Astrocyte of the hippocampus (primary cell): ENCODE measurements at regions not wholly inside any gene's neighbourhood (a gene's known extent, or its start where the extent isn't known, plus 50 kb on each side); places are given as distances from the start of the nearest gene placed in this dataset.
"Not testable (repeated sequence)": the region's sequence is repeated elsewhere in the genome, so short reads cannot be mapped to it uniquely, and the experiment has no call there.

Source experiments
- DNase-seq: peaks from one replicate; pipeline ENCODE4 v3.0.0; 2011; ENCODE audit warnings: low read depth, low spot score

DNA sequence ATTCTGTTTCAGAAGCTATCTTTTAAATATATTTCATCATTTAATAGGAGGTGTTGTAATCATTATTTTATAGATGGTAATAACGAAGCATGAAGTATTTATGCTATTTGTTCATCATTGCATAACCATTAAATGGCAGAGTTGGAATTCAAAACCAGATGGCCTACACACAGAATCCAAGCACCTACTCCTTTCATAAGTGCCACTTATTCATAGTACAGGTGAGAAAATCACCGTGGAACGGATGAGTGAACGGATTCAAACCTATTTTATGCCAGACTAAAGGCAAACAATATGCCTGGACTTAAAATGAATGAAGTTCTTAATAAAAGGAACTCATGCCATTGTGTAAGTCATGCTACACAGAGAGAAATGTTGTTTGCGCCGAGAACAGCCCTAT lies 397.9 kb upstream of the ADGRB3 start:
- DNase-seq: no peak

DNA sequence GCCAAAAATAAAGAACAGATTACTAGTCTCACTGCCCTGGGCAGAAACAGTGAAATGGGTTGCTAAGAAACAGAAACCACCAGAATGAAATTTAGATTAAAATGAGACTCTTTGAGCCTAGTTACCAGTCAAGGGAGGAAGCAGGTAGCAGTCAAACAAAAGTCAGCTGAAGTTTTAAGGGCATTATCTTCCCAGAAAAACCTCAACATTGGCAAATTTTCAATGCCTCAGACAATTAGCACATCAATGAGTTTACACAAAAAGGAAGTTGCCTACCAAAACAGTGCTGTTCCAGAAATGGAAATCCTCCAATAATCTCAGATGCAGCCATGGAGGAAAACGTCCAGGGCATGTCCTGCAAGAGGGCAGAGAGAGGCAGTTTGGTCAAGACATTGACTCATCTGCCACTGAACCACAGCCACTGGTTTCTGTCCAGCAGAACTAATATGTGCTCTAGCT lies 399.7 kb upstream of the ADGRB3 start:
- DNase-seq: peak; percentile 77

DNA sequence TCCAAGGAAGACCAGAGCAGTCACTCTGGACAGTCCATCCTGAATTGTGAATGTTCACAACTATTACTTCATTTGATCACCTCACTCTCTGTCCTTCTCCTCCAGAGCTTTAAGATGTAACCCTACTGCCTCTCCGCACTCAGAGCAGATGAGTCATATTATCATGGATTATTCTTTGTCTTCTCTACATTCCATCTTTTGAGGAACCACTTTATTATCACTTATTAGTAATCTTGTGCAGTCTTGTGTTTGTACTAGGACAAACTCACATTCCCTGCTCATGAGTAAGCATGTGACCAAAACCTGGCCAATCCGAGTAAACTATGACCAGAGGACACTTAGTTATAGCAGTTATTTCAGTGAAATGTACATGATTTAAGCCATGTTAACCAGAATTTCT lies 401.5 kb upstream of the ADGRB3 start:
- peak; percentile 14 for DNase-seq

GRCh38 chr6:68229566-68229965 lies 405.5 kb upstream of the ADGRB3 start:
- peak; percentile 26 for DNase-seq

DNA sequence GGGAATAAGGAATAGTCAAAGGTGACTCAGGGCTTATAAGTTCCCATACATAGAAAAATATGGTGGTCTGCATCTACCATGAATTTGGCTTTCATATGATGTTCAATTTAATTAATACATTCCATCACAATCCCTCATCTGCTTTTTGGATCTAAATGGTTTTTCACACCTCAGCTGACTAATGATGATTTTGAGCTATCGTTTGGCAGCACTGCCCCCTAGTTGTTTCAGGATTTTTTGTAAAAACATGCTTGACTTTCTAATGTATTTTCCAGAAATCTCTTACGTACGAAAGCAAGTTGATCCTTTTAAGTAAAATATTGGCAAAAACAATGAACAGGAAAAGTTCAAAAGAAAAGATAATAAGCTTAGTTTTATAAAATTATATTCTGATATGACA lies 408.6 kb upstream of the ADGRB3 start:
- DNase-seq: peak; percentile 52

GRCh38 chr6:68225729-68226128 lies 409.4 kb upstream of the ADGRB3 start:
- DNase-seq: no peak

GRCh38 chr6:68211242-68211795 lies 423.8 kb upstream of the ADGRB3 start:
- no peak for DNase-seq

- DNase-seq: not testable (repeated sequence)
Observed at GRCh38 chr6:68207612-68208011, 427.5 kb upstream of the ADGRB3 start.

- DNase-seq: no peak
Observed at GRCh38 chr6:68200929-68201328, 434.2 kb upstream of the ADGRB3 start.

DNA sequence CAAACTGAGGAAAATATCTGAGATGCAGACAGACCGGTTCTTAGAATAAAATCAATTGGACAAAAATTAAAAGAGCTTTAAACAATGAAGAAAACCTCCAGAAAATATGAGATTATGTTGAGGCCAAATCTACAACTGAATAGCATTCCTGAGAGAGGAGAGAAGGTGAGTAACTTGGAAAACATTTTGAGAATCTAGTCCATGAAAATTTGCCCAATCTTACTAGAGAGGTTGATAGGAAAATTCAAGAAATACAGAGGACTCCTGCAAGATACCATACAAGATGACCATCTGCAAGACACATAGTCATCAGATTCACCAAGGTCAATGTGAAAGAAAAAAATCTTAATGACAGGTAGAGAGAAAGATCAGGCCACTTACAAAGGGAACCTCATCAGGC lies 437.7 kb upstream of the ADGRB3 start:
- DNase-seq: peak; percentile 51

DNA sequence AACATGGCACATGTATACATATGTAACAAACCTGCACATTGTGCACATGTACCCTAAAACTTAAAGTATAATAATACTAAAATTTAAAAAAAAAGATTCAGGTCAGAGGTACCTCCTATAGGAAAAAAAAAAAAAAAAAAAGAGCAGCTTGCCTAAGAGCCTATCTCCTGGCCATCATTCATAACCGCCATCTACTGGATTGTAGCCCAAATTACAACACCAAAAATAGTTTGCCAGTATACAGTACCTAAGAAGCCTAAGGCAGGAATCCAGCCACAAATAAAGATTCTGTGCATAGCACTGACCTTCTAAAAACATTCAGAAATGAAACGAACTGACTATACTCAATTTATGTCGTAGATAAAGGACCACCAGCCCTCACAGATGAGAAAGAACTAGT lies 438.4 kb upstream of the ADGRB3 start:
- DNase-seq: peak; percentile 50

DNA sequence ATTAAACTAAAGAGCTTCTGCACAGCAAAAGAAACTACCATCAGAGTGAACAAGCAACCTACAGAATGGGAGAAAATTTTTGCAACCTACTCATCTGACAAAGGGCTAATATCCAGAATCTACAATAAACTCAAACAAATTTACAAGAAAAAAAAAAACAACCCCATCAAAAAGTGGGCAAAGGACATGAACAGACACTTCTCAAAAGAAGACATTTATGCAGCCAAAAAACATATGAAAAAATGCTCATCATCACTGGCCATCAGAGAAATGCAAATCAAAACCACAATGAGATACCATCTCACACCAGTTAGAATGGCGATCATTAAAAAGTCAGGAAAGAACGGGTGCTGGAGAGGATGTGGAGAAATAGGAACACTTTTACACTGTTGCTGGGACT lies 439.3 kb upstream of the ADGRB3 start:
- not testable (repeated sequence) for DNase-seq

GRCh38 chr6:68194846-68195478 lies 440.1 kb upstream of the ADGRB3 start:
- DNase-seq: peak; percentile 16

GRCh38 chr6:68192988-68193387 lies 442.1 kb upstream of the ADGRB3 start:
- no peak for DNase-seq

- DNase-seq: no peak
Observed at GRCh38 chr6:68189217-68189815, 445.8 kb upstream of the ADGRB3 start.

DNA sequence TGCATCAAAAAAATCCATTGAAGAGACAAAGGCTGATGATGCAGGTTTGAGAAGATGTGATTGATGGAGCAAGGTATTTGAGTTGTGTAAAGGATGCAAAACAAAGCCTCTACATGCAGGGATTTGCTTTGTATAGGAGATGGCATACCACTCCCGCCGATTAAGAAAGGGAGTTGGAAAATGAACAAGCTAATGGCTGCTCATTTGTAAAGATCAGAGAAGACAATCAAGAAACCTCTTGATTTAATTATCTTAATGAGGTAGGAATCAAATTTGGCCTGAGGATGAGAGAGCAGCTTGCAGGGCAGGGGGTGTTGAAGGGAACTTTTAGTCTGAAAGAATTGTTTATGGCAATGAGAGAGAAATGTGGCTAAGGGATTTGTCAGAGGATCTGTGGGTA lies 448.2 kb upstream of the ADGRB3 start:
- DNase-seq: no peak

DNA sequence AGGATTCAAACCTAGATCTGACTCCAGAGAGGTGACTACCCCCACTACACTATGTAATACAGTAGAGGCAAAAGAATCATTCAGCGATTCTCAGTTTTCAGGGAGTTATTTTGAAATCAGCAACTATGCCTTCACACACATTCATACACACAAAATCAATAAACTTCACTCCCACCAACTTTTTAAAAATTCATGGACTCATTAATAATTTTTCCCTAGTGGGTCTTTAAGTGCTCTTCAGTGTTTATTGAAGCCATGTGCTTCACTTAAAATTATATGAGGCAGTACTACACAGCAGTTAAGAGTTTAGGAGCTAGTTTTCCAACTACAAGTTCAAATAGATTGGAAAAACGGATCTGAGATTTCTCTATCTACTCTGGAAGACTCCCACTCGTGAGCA lies 452.7 kb upstream of the ADGRB3 start:
- no peak for DNase-seq

DNA sequence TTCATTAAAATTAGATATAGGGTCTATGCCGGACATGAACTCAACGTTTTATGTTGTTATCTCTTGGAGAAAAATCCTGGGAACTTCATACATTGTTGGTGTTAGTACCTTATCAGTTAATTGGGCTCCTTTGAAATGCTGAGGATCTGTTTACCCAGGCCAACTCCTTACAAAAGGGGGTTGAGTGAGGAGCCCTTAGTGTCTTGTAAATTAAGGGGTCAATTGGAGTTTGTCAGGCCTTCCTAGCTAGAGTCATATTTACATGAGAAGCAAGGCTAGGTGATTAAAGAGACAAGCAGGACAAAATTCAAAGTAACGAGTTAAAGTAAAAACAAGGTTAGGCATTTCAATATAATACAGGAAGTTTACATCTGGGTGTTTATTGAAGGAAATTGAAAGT lies 454.1 kb upstream of the ADGRB3 start:
- not testable (repeated sequence) for DNase-seq

GRCh38 chr6:68173616-68174015 lies 461.5 kb upstream of the ADGRB3 start:
- peak; percentile 49 for DNase-seq

DNA sequence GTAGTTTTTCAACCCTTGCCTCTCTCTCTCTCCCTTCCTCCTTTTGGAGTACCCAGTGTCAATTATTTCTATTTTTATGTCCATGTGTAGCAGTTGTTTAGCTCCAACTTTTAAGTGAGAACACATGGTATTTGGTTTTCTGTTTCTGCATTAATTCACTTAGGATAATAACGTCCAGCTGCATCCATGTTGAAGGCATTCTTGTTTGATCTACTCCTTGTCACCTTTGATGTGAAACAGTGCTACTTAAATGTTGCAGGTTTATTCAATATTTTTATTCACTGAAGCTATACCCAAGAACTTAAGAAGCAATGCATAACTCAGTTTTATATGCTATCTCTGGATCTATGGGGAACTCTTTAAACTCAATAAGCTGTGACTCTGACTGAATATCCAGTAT lies 465.2 kb upstream of the ADGRB3 start:
- no peak for DNase-seq

- no peak for DNase-seq
Observed at GRCh38 chr6:68167604-68168003, 467.5 kb upstream of the ADGRB3 start.

DNA sequence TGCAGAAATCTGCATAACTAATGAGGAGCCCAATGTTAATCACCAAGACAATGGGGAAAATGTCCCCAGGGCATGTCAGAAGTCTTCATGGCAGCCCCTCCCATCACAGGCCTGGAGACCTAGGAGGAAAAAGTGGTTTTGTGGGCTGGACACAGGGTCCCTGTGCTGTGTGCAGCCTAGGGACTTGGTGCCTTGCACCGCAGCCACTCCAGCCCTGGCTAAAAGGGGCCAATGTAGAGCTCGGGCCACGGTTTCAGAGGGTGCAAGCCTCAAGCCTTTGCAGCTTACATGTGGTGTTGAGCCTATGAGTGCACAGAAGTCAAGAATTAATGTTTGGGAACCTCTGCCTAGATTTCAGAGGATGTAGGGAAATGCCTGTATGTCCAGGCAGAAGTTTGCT lies 474.3 kb upstream of the ADGRB3 start:
- DNase-seq: not testable (repeated sequence)

DNA sequence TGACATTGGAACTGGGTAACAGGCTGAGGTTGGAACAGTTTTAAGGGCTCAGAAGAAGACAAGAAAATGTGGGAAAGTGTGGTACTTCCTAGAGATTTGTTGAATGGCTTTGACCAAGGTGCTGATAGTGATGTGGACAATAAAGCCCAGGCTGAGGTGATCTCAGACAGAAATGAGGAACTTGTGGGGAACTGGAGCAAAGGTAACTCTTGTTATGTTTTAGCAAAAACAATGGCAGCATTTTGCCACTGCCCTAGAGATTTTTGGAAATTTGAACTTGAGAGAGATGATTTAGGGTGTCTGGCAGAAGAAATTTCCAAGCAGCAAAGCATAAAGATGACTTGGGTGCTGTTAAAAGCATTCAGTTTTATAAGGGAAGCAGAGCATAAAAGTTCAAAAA lies 474.7 kb upstream of the ADGRB3 start:
- no peak for DNase-seq
